Renal cortex interstitium (tissue), 11 donors: ENCODE measurements at regions not wholly inside any gene's neighbourhood (a gene's known extent, or its start where the extent isn't known, plus 50 kb on each side); places are given as distances from the start of the nearest gene placed in this dataset.

Source experiments
- DNase-seq, 11 donors: peaks; one replicate each; pipeline ENCODE4 v3.0.0-alpha.2; 2013; ENCODE audit warnings: low read depth in 9 of 11, low spot score in 4 of 11; ENCODE audit errors: extremely low read depth in 1 of 11

DNA sequence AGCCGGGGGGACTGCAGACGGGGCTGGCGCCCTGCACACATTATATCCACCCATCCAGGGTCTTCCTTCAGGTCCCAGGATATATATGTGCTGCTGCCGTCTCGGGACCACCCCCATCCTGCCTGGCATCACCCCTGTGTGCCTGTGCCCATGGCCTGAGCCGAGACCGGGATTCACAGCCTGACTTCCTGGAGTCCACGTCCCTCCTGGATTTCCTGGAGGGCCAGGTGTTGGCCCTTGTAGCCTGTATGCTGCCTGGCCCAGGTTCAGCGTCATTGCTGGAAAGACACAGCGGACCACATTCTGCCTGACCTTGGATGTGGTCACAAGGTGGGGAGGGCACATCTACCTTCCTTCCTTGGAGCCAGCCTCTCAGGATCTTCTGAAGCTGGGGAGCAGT, 551.1 kb downstream of the BRD1 start:
- DNase-seq: no peak

- DNase-seq: no peak
Measured at GRCh38 chr22:49274754-49275380, 552.8 kb downstream of the BRD1 start.

DNA sequence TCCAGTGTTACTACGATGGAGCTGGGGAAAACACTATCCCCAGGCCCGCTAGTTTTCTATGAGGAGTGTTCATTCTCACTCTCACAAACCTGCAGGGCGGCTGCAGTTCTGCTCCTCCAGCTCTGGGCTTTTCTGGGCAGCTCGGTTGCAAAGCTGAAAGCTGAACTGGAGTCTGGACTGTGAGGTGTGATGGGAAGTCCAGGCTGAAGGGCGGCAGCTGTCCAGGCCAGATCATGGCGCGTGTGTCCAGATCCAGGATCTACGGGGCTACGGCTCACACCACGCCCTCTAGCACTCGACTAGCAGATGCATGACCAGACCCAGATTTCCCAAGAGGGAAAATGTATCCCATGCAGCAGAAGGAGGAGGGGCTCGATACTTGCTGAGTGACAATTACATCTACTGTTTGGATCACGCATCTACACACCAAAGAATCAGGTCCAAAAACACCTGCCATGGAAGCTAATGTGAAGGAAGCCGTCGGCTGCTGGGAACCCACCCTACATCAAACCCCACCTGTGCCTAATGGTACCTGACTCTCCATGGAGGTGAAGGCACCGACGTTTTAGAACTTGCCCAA, 555.0 kb downstream of the BRD1 start:
- no peak for DNase-seq

GRCh38 chr22:49271831-49272230, 555.8 kb downstream of the BRD1 start:
- no peak for DNase-seq

DNA sequence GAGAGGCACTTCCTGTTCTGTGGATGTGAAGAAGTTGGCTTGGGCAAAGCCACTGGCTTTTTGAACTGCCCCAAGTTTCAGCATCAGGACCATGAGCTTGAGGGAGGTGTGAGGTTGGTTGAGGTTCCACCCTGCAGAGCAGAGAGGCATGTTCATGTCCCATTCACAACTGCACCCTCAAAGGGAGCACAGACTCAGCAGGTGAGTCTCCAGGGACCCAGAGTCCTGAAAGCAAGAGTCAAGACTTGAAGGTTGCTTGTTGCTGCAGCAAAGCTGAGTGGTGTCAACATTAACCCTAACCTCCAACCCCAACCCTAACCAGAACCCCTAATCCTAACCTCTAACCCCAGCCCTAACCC, 556.3 kb downstream of the BRD1 start:
- DNase-seq: no peak

GRCh38 chr22:49270595-49271368, 556.9 kb downstream of the BRD1 start:
- DNase-seq: no peak

DNA sequence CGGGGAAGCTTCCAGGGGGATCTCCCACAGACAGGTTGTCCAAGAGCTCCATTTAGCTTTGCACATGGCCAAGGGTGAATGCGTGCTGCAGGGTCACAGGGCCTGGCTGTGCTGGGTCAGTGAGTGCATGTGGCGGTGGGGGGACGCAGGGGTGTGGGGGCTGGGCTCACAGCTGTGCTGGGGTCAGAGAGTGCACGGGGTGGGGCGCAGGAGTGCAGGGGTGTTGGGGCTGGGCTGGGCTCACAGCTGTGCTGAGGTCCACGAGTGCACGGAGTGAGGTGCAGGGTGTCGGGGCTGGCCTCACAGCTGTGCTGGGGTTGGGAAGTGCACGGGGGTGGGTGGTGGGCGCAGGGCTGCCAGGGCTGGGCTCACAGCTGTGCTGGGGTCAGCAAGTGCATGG, 557.7 kb downstream of the BRD1 start:
- DNase-seq: no peak

- DNase-seq: no peak
Measured at GRCh38 chr22:49269371-49269770, 558.3 kb downstream of the BRD1 start.

GRCh38 chr22:49268924-49269323, 558.7 kb downstream of the BRD1 start:
- no peak for DNase-seq

GRCh38 chr22:49267996-49268395, 559.7 kb downstream of the BRD1 start:
- no peak for DNase-seq

- DNase-seq: no peak
Measured at GRCh38 chr22:49266561-49267519, 560.8 kb downstream of the BRD1 start.

GRCh38 chr22:49264696-49265095, 563.0 kb downstream of the BRD1 start:
- DNase-seq: no peak

GRCh38 chr22:49263101-49263500, 564.6 kb downstream of the BRD1 start:
- DNase-seq: no peak

DNA sequence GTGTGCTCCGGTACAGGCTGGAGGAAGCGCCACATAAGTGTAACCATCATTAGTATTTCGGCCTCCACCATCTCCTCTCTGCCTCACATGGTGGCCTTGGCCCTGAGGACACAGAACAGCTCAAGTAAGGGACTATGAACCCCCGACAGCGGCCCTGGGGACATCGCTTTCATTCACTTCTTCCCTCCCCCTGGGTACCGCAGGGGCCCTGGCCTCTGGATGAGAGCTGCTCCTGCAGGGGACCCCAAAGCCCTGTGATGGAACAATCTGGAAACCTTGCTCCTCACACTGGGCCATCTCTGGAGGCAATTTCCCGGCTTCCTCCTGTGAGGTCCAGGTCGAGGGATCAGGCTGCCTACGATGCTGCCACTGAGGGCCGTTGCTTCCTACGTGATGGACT, 565.5 kb downstream of the BRD1 start:
- DNase-seq: no peak

GRCh38 chr22:49261616-49262015, 566.1 kb downstream of the BRD1 start:
- DNase-seq: no peak

DNA sequence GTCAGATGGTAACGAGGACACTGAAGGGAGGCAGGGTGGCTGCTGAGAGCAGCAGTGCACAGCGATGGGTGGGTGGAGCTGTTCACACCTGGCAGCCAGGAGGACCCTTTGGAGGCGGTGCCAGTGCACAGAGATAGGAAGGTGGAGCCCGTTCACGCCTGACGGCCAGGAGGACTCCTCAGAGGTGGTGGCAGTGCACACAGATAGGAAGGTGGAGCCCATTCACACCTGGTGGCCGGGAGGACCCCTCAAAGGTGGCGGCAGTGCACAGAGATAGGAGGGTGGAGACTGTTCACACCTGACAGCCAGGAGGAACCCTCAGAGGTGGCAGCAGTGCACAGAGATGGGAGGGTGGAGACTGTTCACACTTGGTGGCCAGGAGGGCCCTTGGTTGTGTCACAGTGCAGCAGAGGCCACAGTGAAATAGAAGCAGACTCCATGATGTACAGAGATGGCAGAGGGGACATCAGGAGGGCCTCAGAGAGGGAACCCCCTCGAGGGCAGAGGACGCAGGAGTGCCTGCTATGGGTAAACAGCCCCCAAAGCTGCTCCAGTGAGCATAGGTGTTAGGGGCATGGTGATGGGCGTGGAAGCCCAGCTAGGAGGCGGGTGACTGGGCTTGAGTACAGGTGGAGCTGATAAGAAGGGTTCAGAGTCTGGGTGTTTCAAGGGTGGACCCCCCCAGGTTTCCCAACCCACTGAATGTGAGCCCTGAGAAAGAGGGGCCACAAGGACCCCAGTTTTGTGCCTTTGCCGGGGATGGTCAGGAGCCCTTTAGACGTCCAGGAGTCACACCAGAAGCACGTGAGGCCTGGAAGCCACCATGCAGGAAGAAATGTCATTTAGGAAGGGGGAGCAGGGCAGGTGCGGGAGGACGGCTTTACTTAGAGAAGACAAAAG, 566.7 kb downstream of the BRD1 start:
- DNase-seq: no peak

DNA sequence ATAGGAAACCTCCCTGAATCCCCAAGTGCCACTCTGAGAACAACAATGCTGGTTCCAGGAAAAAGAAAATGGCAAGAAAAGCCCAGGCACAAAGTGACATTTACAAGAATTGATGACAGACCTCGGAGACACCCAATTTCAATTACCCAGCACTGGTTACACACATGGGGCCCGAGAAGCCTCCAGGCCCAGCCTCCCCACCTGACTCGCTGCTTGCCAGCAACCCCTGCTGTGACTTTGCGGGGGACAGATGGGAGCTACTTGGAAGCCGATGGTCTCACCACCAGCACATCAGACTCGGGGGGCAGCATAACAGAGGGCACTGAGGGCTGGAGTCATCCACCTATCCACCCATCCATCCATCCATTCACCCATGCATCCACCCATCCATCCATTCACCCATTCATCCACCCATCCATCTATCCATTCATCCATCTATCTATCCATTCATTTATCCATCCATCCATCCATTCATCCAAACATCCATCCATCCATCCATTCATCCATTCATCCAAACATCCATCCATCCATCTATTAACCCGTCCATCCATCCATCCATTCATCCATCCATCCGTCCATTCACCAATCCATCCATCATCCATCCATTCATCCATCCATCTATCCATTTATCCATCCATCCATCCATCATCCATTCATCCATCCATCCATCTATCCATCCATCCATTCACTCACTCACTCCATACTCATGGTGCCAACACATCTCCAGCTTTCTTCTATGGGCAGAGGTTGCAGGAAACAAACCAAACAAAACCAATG, 567.6 kb downstream of the BRD1 start:
- no peak for DNase-seq
